GM21825 (cell line): ENCODE measurements at regions not wholly inside any gene's neighbourhood (a gene's known extent, or its start where the extent isn't known, plus 50 kb on each side); places are given as distances from the start of the nearest gene placed in this dataset.

Experiments
- ATAC-seq: cut with Tn5 transposase; IDR thresholded peaks from one replicate; pipeline ENCODE4 v1.9.1; 2021; ENCODE audit warnings: mild to moderate bottlenecking, moderate library complexity; ENCODE audit not compliant: unreplicated experiment

DNA sequence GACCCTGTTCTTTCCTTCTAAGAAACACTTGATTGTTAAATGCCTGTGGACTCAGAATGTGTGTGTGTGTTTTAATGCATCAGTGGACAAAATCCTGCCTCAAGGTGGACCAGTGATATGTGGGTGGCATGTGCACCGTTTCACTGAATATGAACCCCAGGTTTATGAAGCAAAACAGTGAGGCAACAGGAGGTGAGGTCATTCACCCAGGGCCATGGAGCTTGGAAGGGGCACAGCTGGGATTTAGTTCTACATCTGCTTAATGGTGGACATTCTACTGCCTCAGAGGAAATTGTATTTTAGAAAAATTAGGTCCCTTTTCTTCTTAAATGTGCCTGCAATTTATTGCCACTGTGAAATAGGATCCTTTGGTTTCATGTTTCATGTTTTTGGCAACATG lies 549.5 kb upstream of the EEF2KMT start:
- ATAC-seq = no peak

DNA sequence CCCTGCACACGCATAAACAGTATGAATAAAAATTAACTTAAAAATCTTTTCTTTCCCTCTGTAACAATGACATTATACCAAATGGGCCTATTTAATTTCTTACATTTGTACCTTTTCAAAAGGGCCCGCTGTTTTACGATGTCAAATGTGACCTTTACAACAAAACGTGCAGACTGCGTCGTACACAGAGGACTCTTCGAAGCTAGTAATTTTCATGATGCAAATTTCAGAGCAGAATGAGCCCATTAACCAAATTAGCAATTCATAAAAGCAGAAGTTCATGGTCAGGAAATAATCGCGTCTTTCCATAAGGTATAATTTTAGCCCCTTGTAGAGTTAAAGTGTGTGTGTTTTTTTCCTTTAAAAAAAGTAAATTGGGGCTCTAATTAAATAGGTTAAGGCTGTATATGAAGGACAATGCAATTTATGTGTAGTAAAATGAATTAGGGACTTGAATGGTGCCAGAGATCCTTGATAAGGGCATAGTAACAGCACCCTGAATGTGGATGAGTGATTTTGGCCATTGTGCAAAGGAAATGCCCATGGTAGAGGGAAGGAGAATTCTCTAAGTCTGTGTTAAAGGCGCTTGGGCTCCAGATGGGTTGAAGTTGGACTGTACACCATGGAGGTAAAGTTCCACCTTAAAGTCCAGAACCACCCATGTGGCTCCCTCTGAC lies 546.4 kb upstream of the EEF2KMT start:
- no peak for ATAC-seq

DNA sequence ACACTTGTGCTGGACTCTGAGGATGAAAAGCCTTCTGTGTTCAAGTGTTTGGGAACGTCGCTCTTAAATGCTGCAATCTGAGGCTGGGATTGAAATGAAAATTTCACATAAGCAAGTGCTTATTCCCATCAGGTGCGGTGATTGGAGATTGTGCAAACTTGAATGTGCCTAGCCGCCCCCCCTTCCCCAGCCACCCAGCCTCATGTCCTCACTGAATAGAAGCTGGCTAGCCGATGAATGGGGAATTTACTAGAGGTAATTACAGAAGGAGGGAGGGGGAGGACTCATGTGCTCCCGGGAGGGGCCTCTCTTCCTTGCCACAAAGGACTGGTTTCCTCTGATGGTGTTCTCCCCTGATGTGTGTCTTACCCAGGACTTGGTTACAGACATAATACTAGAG lies 544.8 kb upstream of the EEF2KMT start:
- no peak for ATAC-seq

DNA sequence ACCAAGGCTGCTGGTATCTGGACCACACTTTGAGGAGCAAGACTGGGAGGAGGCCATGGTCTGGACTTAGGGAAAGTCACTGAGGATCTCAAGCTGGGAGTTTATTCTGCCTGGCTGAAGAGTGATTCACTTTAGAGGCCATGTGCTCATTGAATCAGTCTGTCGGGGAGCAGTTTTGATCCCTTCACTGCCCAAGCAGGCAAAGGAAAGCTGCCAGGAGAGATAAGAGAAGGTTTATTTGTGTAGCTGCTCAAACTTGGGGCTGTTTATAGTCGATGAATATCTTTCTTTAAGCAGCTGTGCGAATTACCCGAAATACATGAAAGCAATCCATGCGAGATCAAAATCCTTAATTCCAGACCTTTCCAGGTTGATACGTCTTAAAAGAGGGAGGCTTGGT lies 544.4 kb upstream of the EEF2KMT start:
- ATAC-seq = no peak

DNA sequence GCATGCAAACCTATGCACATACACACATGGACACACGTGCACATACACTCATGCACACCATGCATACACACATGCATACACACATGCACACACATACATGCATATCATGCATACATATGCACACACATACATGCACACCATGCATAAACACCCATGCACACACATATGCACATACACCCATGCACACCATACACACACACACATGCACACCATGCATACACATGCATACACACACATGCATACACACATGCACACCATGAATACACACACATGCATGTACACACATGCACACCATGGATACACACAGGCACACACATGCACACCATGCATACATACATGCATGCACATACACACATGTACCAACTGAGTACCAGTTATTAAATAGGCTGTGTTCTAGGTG lies 543.3 kb upstream of the EEF2KMT start:
- ATAC-seq = no peak

DNA sequence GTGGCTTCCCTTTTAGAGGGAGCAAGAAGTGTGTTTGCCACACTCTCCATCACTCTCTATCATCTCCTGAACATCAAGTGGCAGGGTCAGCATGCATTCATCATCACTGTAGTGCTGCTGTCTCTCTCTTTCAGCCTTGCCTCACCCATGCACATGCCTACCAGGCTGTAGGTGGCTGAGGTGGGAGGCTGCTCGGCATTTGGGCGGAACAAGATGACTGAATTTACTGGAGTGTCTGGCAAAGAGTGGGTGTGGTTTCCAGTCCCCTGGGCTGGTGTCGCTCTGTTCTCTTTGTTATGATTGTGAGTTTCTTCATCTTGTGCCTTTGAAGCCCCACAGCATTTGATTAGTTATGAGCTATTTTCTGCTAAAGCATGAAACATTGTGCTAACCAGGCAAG lies 541.9 kb upstream of the EEF2KMT start:
- no peak for ATAC-seq

DNA sequence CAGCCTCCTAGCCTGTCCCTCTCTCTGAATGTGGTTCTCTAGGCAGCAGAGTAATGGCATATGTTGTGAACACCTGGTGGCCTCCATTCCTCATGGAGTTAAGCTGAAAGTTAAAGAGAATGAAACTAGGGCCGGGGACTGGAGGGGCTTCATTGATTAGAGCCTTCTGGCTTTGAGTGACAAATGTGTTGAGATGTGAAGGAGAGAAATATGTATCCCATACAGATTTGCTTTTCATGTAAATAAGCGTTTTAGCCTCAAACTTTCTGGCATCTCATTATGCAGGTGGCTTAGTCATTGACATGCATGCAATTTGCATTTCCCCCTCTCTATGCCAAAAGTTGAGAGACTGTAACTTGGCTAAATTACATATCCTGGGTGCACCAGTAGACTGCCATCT lies 537.7 kb upstream of the EEF2KMT start:
- ATAC-seq = no peak

DNA sequence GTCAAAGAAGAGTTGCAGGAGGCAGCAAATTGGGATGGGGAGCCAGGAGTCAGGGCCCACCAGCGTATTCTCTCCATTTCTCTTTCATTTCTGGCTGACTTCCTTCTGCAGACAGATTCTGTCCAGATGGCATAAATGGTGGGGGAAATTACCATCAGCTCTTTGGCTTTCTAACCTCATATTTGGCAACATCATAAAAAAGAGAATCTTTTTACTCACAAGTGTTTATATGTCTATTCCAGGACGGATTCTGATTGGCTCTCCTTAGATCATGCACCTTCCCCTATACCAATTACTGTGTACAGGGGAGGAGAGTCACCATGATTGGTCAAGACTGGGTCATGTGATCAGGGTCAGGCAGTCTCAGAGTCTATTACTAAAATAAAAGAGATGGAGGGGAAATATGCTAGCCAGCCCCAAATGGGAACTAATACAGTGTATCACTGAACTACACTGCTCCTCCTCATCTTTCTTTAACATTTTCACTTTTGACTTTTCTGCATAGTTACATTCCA lies 537.1 kb upstream of the EEF2KMT start:
- ATAC-seq = no peak

DNA sequence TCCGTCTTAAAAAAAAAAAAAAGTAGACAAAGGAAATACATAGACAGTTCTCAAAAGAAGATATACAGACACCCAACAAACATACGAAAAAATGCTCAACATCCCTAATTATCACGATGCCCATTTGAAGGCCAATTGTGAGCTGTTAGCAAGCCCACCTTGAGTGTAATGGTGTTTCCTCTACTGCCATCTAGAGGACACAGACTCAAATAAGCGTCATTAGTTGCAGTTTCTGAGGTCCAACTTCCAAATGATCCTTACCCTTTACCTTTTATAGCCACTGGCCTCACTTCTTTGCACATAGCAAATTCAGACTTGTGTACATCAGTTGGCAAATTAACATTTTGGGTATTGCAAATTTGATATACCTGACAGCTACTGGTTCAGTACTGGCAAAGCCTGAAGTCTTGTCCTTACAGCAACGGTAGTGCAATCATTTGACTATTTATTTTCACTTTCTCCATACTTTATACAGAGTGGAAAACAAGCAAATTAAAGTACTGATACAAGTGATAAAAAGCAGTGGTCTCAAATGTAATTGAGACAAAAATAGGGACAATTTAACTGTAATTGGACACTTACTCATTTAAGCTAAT lies 536.3 kb upstream of the EEF2KMT start:
- ATAC-seq = no peak

DNA sequence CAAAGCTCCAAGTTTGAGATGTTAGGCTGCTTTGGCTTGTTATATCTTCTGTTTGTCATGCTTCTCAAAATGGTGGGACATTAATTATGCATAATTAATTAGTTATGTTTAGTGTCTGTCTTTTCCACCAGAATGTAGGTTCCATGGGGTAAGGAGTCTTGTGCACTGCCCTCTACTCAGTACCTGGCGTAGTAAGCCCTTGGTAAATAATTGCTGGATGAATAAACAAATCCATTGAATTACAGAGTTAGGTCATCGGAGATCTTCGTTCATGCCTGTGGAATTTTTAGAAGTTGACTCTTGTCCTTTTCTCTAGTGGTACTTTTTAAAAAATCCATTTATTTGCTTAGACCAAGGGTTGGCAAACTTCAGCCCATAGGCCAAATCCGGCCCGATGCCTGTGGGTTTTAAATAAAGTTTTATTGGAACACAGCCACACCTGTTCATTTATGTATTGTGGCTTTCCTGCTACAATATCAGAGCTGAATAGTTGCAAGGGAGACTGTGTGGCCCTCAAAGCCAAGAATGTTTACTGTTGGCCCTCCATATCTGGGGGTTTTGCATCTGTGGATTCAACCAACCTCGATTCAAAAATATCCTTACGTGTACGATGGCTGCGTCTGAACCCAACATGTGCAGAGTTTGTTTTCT lies 524.8 kb upstream of the EEF2KMT start:
- no peak for ATAC-seq

DNA sequence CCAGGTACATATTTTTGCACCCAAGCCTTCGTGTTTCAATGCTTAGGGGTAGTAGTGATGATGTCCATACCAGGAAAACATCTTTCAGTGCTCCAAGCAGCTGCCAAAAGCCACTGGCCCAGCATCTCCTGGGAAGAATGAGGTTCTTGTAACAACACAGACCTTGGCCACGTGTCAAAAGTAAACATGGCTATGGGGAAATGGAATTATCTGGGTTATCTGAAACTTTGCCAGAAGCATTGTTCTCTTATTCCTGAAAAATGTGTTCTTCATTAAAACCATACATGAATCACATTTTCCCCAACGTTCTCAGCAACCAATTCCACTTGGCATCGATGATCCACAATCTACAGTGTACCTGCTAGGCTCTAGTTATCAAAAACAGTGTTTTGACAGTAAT lies 524.2 kb upstream of the EEF2KMT start:
- ATAC-seq = no peak

DNA sequence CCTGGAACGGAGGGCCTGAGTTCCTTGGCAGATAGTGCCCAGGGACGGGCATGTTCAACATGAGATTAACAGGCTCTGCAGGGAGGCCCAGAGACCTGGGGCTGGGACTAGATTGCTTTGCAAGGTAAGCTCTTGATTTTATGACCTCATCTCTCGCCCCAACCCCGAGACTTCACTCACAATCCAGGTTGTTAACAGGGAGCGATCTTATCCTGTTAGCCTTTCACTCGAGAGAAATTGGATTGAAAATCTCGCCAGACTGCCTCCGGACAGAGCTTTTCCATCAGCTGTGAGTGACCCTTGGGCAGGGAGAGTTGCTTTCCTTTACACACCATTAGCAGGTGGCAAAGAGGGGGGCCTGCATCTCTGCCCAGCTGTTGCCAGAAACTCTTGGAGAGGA lies 521.7 kb upstream of the EEF2KMT start:
- no peak for ATAC-seq

DNA sequence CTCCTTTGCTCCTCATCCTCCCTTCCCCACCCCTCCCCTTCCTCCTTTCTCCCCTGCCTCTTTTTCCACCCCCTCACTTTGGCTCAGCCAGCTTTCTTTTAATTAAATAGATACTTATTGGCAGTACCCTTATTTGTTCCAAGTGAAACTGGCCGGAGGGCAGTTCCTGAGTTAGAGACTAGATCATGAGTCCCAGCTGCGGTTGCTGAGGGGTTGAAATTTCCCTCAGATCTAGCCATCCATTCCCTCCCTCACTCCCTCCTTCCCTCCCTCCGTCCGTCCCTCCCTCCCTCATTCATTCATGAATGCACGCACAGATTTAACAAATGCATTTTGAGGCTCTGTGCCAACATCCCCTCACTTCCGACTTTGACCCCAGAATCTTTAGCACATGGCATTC lies 519.2 kb upstream of the EEF2KMT start:
- ATAC-seq = no peak

DNA sequence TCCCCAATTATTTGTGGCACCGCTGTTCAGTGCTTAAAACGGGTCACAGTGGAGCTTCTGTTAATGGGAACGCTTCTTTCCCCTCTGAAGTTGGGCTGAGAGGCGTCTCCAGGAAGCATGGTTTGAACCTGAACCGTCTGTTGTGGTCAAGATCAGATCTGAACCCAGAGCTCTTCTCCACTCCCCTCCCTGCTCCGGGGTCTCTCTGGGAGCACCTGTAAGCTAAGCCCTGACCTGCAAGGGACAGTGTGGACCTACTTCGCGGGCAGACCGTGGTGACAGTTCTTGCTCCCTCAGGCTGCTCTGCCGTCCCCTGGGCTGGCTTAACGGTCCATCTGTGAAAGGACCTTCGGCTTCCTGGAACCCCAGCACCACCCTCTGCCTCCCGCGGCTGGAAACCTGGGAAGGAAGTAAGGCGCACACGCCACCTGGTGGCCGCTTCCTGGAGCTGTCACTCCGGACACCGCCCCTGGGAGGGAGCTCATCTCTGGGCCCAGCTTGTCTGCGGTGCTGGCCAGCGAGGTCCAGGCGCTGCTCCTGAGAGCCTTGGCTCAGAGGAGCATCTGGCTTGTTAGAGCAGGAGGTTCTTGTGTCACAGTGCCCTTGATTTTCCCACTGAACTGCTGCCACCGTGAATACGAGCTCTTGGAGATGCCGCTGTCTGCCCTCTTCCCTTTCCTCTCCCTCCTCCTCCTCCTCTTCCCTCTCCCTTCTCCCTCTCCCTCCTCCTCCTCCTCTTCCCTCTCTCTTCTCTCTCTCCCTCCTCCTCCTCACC lies 518.5 kb upstream of the EEF2KMT start:
- ATAC-seq = no peak

DNA sequence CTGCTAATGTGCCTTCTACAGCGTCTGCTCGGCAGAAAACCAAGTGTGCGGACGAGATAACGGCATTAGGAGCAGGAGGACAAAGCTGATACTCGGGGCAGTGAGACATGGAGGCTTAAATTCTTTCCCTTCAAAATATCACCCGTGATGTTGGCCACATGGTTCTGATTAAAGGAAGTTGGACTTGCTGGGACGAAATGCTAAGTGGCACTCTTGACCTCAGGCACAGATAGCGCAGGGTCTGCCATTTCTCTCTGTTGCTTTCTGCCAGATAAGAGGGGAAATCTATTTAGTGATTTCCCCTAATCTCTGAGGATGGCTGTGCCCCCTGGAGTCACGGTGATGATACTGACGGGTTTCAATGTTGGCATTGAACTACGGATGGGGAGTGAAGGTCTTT lies 509.6 kb upstream of the EEF2KMT start:
- no peak for ATAC-seq

DNA sequence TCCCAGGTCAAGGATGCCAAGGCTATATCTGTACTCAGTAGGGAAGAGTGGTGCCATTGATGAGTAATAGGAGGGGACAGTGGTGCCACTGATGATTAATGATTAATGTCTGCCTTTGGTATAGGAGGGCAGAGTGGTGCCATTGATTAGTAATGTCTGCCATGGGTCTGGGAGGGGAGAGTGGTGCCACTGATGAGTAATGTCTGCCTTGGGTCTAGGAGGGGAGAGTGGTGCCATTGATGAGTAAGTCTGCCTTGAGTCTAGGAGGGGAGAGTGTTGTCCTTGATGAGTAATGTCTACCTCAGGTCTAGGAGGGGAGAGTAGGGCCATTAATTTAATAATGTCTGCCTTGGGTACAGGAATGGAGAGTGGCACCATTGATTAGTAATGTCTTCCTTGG lies 507.8 kb upstream of the EEF2KMT start:
- ATAC-seq = no peak

DNA sequence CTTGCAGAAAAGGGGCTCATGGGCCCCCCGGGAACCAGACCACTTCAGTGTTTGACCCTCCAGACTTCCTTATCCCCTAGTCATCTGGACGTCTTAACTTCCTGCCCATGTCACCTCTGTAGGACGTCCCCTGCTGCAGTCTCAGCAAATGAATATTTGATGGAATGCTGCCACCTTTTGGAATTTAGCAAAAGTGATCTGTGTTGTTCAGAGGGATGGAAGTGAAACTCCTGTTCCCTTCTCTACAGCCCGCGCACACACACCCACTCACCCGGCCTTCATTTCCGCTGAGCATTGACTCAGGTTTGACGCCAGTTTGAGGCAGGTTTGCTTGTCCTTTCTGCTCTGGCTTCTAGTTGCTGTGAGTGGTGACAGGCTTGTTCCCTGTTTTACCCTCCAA lies 507.2 kb upstream of the EEF2KMT start:
- no peak for ATAC-seq

DNA sequence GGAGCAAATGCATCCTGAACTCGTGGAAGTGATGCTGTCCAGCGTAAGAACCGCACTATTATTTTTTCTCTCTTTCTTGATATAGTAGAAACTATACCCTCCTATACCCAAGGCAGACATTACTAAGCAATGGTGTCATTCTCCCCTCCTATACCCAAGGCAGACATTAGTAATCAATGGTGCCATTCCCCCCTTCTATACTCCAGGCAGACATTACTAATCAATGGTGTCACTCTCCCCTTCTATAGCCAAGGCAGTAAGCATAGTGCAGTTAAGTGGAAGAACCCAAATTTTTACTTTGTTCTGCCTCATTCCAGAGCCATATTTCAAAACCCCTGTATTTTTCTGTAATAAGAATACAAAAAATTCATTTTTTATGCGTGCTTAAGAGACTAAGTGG lies 506.2 kb upstream of the EEF2KMT start:
- no peak for ATAC-seq

DNA sequence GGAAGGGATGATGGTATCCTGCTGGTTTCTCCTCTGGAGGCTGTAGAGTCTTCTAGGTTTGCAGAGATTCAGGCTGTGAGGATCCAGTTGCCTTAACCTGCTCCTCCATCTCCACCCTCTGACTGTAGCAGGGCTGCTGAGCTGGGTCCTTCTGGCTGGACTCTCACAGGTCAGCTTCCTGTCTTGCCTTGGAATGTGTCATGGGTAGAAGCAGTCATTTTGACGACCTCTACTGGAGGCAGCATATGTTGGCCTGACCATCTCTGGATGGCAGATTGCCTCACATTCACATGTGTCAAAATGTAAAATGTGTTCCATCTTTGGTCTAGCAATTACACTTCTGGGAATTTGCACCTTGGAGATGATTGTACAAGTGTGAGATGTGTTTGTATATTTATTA lies 504.4 kb upstream of the EEF2KMT start:
- no peak for ATAC-seq

DNA sequence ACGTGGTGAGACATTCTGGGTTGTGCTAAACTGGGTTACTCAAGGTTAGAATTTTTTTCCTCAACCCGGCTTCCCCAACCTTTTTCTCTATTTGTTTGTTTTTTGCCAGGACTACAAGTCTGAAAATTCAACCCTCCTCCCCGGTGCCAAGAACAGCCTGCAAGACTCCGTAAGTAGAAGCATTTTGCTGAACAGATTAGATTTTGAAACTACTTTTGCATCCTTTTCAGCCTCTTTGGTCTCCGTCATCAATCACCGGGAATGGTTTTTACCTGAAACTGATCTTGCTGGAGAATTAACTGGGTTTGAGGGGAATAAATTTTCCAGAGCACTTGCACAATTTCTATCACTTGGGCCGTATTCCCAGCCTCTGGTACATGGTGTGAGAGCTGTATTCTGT lies 501.2 kb upstream of the EEF2KMT start:
- ATAC-seq = no peak

DNA sequence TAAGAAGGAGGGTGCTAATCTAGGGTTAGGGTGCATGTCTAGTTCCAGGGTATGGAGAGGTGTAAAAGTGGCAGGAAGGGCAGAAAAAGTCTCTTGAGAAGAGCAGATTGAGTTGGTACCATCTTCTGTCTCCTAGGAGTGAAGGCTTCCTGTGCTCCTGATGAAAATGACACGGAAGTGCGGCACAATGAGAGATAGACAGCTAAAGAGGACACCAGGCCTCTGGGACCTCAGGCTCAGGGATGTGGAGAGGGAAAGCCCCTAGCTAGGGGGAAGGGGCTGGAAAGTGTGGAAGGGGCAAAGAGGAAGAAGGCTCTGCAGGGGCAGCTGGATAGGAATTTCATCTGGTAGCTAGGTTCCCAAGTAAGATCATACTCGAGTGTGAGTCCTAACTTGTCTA lies 498.3 kb upstream of the EEF2KMT start:
- ATAC-seq = no peak

DNA sequence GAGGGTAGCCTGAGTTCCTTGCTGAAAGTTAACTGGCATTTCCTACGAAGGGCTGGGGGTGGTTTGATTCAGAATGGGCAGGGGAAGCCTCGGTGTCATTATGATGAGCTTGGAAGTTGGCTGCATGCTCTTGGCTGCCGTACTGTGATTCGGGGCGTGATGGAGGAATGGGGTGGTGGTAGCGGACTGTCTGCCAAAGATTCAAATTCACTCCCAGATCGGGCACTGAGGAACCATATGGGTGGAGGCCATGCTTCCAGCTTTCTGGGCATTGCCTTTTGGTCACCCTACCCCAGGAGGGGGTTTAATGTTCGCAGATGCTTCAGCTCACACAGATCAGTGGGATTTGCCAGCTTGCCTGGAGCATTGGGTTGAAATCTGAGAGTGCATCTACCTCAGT lies 492.8 kb upstream of the EEF2KMT start:
- no peak for ATAC-seq
